ENCODE measurements at regions not wholly inside any gene's neighbourhood (a gene's known extent, or its start where the extent isn't known, plus 50 kb on each side); places are given as distances from the start of the nearest gene placed in this dataset.

GRCh38 chr1:102174259-102174863, 177.6 kb upstream of the OLFM3 start:
- Histone ChIP-seq H3K4me1 (ENCODE audit: low read depth) (no peaks in the 10 kb centered on the region), H3K9me3 (no peaks in the 10 kb centered on the region), H3K4me3 (no peak overlapping the region), H3K36me3 (ENCODE audit: low read depth) (no peaks in the 10 kb centered on the region)
- ATAC-seq (peak; percentile 60), DNase-seq (peak in 1 of 3 donors; percentile 54)
- TF ChIP-seq, protein P1, sequence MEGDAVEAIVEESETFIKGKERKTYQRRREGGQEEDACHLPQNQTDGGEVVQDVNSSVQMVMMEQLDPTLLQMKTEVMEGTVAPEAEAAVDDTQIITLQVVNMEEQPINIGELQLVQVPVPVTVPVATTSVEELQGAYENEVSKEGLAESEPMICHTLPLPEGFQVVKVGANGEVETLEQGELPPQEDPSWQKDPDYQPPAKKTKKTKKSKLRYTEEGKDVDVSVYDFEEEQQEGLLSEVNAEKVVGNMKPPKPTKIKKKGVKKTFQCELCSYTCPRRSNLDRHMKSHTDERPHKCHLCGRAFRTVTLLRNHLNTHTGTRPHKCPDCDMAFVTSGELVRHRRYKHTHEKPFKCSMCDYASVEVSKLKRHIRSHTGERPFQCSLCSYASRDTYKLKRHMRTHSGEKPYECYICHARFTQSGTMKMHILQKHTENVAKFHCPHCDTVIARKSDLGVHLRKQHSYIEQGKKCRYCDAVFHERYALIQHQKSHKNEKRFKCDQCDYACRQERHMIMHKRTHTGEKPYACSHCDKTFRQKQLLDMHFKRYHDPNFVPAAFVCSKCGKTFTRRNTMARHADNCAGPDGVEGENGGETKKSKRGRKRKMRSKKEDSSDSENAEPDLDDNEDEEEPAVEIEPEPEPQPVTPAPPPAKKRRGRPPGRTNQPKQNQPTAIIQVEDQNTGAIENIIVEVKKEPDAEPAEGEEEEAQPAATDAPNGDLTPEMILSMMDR (IDR thresholded peaks at IDR 0.05): peak; percentile 27
- intact Hi-C loops (cut with DNase I, micrococcal nuclease): no loop called here

DNA sequence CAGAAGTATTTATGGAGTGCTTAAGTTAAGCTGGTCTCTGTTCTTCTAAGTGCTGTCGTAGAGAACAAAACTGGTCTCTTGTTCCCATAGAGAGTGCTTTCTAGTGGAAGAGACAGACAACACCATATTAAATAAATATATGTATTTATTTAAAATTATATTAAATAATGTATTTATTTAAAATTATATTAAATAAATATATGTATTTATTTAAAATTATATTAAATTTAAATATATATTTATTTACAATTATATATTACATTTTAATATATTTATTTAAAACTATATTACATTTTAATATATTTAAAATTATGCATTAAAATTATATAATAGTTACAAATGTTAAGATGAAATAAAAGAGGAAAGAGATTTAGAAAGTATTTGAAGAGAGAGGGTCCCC, 175.5 kb upstream of the OLFM3 start:
- intact Hi-C loops (cut with DNase I, micrococcal nuclease): no loop called here
- Histone ChIP-seq H3K36me3 (ENCODE audit: low read depth) (no peaks in the 10 kb centered on the region), H3K4me3 (no peak overlapping the region), H3K9me3 (no peaks in the 10 kb centered on the region), H3K4me1 (ENCODE audit: low read depth) (no peaks in the 10 kb centered on the region)
- DNase-seq (no peak), ATAC-seq (no peak)
- TF ChIP-seq, protein P1 (IDR thresholded peaks at IDR 0.05): no peak

GRCh38 chr1:102163799-102164198, 167.1 kb upstream of the OLFM3 start:
- no peaks in the 10 kb centered on the region for H3K36me3 ChIP-seq (ENCODE audit: low read depth)
- H3K4me3 ChIP-seq: no peak overlapping the region
- no peak for ATAC-seq

DNA sequence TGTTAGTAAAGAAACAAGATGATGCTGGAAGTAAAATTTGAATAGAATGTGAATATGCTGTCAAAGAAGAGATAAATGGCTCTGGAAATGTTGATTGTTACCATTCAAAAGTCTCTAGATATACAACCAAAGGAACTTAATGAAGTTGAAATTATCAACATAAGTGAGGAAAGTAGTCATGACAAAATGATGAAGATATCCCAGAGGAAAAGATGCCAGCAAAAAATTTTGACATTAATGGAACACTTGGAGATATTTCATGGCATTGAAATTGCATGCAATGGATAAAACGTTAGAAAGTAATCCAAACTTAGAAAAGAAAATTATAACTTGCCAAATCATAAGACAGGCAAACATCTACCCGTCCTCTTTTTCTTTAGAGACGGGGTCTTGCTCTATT, 154.5 kb upstream of the OLFM3 start:
- Histone ChIP-seq H3K9me3 (no peaks in the 10 kb centered on the region), H3K4me3 (no peak overlapping the region), H3K4me1 (ENCODE audit: low read depth) (no peaks in the 10 kb centered on the region), H3K36me3 (ENCODE audit: low read depth) (no peaks in the 10 kb centered on the region)
- TF ChIP-seq, protein P1 (IDR thresholded peaks at IDR 0.05): no peak
- no peak for DNase-seq
- ATAC-seq: no peak
- intact Hi-C loops (cut with DNase I, micrococcal nuclease): no loop called here

More at GRCh38 chr1:102163799-102164198, 167.1 kb upstream of the OLFM3 start:
- intact Hi-C loops (cut with DNase I, micrococcal nuclease): no loop called here
- TF ChIP-seq, protein P1 (IDR thresholded peaks at IDR 0.05): no peak
- H3K9me3 ChIP-seq: no peaks in the 10 kb centered on the region
- no peak for DNase-seq
- no peaks in the 10 kb centered on the region for H3K4me1 ChIP-seq (ENCODE audit: low read depth)

- intact Hi-C loops (cut with DNase I, micrococcal nuclease): no loop called here
- ATAC-seq (no peak), DNase-seq (no peak)
- TF ChIP-seq, protein P1 (IDR thresholded peaks at IDR 0.05): no peak
- H3K36me3 ChIP-seq (ENCODE audit: low read depth): no peaks in the 10 kb centered on the region
- no peaks in the 10 kb centered on the region for H3K4me1 ChIP-seq (ENCODE audit: low read depth)
- H3K4me3 ChIP-seq: no peak overlapping the region
- H3K9me3 ChIP-seq: no peaks in the 10 kb centered on the region
Observed at GRCh38 chr1:102120910-102121309, 124.2 kb upstream of the OLFM3 start.

DNA sequence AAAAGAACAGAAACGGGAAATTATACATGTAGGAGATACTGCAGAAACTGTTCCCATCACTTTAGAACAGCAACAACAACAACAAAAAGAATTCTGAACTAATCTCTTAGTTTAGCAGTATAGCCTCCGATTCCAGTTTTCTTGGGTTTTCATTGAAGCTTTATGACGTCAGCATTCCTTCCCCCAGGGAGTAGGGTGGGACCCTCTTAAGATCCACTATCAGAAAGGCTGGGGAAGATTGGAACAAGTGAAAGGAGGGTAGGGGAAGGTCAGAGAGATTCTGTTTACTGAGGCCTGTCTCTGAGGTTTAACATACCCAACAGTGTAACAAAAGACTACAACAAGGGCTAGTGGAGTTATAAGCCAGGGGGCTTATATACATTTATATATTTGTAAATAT, 121.4 kb upstream of the OLFM3 start:
- TF ChIP-seq, protein P1 (IDR thresholded peaks at IDR 0.05): no peak
- ATAC-seq: no peak
- intact Hi-C loops (cut with DNase I, micrococcal nuclease): no loop called here
- H3K9me3 ChIP-seq: no peaks in the 10 kb centered on the region
- DNase-seq: no peak
- H3K4me3 ChIP-seq: no peak overlapping the region
- no peaks in the 10 kb centered on the region for H3K36me3 ChIP-seq (ENCODE audit: low read depth)
- no peaks in the 10 kb centered on the region for H3K4me1 ChIP-seq (ENCODE audit: low read depth)

Data from mucosa of descending colon (tissue), 3 donors.